Fibroblast of the conjunctiva (primary cell): ENCODE measurements at regions not wholly inside any gene's neighbourhood (a gene's known extent, or its start where the extent isn't known, plus 50 kb on each side); places are given as distances from the start of the nearest gene placed in this dataset.

Experiments
- DNase-seq: peaks from one replicate; pipeline ENCODE4 v3.0.0-alpha.2; 2010; ENCODE audit warnings: low read depth

GRCh38 chr17:77266891-77267341 lies 126.1 kb downstream of the SEC14L1 start:
- no peak for DNase-seq

GRCh38 chr17:77269696-77270681 lies 129.2 kb downstream of the SEC14L1 start:
- DNase-seq, result no peak

DNA sequence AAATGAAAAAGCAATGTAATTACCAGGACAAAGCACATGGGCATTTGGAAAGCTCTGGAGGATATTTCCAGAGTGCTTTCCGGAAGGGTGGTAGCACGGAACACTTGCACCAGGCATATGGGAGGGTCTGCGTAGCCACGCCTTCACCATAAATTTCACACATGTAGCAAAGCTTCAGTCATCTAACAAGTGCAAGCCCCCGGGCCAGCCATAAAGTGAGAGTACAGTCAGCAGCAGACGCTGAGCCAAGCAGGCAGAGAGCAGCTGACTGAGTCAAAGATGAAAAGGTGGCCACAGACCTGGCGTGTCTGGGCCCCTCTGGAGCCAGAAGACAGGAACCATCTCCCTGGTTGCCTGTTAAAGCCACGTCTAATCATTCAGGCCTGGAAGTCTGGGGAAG lies 130.6 kb downstream of the SEC14L1 start:
- DNase-seq, result no peak

DNA sequence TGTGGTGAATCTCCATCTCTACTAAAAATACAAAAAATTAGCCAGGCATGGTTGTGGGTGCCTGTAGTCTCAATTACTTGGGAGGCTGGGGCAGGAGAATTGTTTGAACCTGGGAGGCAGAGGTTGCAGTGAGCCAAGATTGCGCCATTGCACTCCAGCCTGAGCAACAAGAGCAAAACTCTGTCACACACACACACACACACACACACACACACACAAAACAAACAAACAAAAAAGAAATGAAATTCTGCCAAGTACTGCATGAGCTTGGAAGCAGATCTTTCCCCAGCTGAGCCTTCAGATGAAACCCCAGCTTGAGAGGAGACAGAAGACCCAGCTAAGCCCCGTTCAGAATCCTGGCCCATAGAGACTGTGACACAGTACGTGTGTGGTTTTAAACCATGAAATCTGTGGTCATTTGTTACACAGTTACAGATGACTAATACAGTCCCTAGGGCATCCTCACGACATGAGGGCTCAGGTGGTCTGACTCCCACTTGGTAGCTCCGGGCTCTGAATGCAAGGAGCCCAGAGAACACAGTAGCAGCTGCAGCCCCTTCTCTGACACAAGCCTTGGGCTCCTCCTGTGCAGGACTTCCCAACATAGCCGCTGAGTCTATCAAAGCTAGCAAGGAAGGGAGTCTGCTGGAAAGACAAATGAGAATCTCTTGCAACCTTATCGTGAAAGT lies 132.8 kb downstream of the SEC14L1 start:
- DNase-seq, result no peak

DNA sequence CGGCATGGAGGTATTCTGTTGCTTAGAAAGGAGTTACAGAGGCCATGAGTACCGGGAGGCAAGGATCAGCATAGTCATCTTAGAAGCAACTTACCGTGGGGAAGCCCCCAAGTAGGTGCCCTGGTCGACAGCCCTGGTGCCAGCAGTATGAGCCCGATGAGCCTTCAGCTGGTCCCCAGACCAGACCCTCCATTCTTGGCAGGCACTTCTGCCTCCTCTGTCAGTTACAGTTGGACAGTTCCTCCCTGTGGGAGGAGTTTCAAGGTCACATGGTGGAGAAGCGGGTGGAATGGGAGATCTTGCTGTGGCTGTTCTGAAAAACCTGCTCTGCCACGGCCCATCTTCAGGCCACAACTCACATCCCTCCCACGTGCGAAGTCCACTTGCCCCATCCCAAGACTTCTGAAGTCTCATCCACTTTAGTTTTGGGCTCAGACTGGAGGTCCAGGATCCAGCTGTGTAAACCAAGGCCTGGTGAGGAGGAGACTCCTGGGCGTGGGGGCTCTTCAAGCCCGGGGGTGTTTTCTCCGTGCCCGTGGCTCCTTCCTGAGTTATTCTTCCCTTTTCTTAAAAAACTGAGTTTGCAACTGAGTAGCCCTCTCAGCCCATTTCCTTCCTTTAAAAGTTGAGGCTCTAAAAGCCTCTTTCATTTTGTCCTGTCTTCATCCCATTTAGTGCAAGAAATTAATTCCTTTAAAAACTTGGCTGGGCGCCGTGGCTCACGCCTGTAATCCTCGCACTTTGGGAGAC lies 133.5 kb downstream of the SEC14L1 start:
- no peak for DNase-seq

GRCh38 chr17:77279448-77280303 lies 138.9 kb downstream of the SEC14L1 start:
- DNase-seq, result no peak

DNA sequence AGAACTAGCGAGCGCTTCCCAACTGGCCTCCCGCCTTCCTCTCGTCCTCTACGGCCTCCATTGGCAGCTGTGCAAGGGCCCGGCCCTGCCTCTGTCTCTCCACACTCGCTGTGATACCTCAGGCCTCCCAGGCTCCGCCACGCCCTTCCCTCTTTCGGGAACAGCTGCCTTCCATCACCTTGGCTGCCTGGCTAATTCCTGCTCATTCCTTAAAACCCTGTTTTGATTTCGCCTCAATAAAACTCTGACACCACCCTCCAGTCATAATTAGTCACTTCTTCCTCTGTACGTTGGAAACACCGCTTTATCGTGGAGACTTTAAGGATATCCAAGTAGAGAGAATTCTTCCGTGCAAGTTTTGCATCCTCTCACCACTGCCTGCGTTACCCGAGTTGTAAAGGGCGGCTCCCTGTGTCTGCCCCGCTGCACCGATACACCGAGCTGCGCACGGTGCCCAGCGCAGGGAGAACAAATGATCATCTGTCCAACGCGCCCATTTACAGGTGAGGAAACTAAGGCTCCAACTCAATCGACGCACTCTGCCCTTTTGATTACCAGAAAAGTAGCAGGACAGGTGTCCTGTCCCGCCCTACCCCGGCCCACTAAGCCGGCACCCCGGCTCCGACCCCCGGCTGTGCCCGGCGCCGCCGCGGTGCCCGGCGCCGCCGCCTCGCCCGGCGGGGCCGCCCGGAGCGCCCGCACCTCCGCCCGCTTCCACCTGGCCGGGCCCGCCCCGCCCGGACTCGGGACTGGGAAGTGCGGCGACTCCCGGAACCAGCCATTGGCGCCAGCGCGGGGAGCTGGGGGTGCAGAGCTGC lies 139.7 kb downstream of the SEC14L1 start:
- no peak for DNase-seq

DNA sequence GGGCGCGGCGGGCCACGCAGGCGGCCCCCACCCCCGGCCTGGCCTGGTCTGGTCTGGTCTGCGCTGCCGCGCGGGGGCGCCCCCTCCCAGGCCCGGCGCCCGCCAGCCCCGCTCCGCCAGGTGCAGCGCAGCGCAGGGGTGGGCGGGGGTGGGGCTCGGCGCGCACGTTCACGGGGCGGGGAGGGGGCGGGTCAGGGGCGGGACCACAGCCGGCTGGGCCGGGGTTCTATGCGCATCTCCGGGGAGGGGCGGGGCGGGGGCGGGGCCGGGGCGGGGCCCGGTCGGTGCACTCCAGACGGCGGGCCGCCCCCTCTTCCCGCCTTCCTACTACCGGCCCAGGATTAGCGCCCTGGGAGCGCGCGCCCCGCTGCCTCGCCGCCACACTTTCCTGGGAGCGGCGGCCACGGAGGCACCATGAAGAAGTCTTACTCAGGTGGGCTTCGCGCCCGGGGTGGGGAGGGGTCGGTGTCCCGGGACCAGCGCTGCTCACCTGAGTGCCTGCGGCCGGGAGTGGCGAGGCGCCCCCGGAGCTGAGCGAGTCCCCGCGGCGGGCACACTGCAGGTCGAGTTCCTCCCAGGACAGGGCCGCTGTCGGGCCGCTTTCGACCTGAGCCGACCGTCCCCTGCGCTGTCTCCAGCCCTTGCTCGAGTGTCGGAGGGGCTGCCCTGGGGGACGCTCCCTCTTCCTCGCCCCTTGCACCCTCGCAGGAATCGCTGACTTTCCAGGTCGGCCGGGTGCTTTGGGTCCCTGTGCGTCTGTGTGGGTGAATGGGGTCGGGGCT lies 140.5 kb downstream of the SEC14L1 start:
- DNase-seq, result no peak

- no peak for DNase-seq
Observed at GRCh38 chr17:77281904-77282367, 141.2 kb downstream of the SEC14L1 start.

- DNase-seq, result no peak
Observed at GRCh38 chr17:77282524-77283515, 142.1 kb downstream of the SEC14L1 start.

DNA sequence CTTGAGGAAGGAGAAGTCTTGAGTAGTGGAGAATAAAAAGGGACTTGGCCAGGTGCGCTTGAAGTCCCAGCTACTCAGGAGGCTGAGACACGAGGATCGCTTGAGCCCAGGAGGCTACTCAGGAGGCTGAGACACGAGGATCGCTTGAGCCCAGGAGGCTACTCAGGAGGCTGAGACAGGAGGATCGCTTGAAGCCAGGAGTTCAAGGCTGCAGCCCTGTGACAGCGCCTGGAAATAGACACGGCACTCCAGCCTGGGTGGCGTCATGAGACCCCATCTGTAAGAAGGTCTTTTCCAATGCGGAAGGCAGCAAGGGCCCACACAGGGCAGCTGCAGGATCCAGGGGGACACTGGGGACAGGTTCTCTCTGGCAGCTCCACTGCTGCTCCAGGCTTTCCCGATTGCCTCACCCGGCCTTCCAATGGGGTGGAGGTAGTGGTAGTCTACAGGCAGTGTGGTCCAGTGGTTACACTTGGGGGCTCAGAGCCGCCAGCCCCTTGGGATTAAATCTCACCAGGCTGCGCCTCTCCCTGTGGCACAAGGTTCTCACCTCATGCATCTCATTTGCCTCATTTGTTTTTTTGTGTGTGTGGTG lies 143.4 kb downstream of the SEC14L1 start:
- DNase-seq, result no peak

DNA sequence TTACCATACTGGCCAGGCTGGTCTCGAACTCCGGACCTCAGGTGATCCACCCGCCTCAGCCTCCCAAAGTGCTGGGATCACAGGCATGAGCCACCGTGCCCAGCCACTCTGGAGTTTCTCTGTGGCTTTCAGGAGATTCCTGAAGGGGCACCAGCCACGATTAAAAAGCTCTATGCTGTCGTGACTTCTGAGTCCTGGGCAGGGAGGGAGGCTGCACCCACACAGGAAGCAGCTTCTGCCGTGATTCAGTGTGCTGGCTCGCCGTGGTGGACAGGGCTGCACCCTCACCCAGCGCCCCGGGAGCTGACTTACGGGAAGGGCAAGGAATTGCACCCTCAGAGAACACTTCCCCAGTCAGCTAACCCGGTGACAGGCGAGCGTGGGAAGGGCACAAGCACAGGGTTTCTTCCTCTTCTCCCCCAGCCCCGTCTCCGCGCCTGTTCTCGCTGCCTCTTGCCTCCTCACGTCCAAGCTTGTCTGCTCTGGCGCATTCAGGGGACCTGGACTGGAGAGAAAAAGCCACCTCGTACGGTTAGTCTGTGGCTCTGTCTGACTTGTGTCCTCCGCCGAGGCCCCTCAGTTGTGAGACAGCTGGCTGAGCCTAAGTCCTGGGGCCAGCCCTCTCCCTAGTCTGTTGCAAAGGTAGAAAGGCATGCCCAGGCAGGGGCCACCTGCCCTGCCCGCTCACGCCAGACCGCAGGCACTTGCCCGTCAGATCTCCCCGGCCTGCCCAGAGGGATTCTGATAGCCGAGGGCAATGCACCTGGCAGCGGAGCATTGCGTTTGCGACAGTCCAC lies 145.0 kb downstream of the SEC14L1 start:
- DNase-seq, result no peak

- DNase-seq, result no peak
Observed at GRCh38 chr17:77286391-77286640, 145.5 kb downstream of the SEC14L1 start.

DNA sequence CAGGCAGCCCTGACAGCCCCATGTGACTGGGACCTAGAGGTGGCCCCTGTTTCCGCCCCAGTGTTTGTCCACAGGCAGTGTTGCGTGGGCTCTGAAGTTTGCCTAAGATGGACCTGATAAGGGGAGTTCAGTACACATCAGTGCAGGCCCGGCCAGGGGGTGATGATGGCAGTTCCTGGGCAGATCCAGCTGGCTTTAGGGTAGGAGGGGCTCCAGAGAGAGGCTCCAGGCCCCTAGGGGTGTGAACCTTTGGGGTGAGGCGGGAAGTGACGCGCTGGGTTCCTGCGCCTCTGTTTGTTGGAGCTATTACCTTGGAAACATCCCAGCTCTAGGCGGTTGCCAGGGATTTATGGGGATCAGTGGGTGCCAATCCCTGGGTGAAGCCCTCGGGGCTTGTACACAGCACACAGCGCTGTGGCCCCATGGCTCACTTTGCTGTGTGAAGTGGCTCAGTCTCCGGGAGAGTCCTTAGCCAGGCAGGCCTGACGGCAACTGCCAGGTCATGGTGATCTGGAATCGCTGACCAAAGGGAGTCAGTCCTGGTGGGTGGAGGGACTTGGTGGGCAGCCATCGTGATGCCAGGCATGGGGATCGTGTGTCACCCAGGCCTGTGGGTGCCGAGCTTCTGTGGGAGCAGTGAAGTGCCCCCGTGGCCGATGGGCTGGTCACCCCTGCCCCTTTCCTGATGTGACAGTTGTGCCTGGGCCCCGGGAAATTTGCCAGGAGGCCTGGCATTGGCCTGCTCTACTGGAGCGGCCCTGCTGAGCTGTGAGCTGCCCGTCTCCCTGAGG lies 146.1 kb downstream of the SEC14L1 start:
- DNase-seq, result no peak

DNA sequence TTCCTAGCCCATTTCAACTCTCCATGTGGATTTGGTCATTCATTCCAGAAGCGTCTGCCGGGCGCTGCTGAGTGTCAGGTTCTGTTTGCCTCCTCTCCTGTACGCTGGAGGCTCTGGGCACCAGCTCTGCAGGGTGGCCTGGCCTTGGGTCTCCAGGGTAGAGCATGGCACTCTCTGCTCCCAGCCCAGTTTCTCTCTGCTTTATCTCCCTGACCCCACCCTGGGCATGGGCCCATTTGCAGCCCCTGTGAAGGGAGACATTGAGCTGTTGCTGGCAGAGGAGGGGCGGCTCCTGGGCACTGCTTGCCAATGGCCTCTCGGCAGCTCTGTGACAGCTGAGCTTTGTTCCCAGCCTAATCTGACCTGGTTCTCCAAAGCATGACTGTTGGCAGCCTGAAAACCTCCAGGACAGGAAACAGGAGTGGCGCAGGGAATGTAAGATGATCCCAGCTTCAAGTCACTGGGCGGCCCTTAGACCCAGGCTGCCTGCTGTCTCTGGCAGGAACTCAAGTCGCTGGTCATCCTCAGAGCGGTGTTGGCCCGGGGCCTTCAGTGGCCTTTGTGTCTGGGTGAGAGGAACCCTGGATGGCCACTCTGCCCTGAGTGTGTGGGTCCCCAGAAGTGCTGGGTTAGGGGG lies 146.8 kb downstream of the SEC14L1 start:
- peak; percentile 47 for DNase-seq

GRCh38 chr17:77288115-77288619 lies 147.4 kb downstream of the SEC14L1 start:
- DNase-seq, result no peak
